ENCODE measurements at regions not wholly inside any gene's neighbourhood (a gene's known extent, or its start where the extent isn't known, plus 50 kb on each side); places are given as distances from the start of the nearest gene placed in this dataset.

DNA sequence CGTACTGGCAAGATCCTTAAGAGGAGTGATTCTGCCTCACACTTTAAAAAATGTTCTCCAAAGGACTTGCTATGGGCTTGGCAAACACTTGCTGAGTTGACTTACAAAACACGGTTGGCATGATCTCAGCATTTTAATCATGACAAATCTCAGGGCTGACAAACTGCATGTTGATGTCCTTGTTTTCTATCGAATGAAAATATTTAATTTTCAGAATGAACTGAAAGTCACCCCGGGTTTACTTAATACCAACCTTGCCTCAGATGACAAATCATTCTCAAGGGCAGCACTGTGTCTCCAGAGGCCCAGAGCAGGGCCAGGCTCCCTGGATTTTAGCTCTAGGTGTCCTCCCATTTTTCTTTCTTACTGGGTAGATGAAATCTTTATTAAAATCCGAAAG is 229.1 kb upstream of the ZFHX3 start:
- TF ChIP-seq, protein P1, sequence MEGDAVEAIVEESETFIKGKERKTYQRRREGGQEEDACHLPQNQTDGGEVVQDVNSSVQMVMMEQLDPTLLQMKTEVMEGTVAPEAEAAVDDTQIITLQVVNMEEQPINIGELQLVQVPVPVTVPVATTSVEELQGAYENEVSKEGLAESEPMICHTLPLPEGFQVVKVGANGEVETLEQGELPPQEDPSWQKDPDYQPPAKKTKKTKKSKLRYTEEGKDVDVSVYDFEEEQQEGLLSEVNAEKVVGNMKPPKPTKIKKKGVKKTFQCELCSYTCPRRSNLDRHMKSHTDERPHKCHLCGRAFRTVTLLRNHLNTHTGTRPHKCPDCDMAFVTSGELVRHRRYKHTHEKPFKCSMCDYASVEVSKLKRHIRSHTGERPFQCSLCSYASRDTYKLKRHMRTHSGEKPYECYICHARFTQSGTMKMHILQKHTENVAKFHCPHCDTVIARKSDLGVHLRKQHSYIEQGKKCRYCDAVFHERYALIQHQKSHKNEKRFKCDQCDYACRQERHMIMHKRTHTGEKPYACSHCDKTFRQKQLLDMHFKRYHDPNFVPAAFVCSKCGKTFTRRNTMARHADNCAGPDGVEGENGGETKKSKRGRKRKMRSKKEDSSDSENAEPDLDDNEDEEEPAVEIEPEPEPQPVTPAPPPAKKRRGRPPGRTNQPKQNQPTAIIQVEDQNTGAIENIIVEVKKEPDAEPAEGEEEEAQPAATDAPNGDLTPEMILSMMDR (conservative IDR thresholded peaks at IDR 0.05; ENCODE audit: low read length), result no peak
- TF ChIP-seq EZH2phosphoT487 (IDR thresholded peaks at IDR 0.05; ENCODE audit: borderline replicate concordance, low read depth, low read length), result no peak

Measured in OCI-LY7 (cell line).